HepG2 (cell line): ENCODE measurements at regions not wholly inside any gene's neighbourhood (a gene's known extent, or its start where the extent isn't known, plus 50 kb on each side); places are given as distances from the start of the nearest gene placed in this dataset.

Experiments used
- ATAC-seq: fragments of 200-7000 bp; cut with Tn5 transposase; 3 replicates; pipeline ENCODE4 v1.9.1; 2020; ENCODE audit warnings: mild to moderate bottlenecking, moderate library complexity
- BruUV-seq: library from RNA; stranded (reverse); fragments of 400-500 nt; replicated peaks from 2 replicates; lab custom pipeline; 2021; lab: Mats Ljungman, UMichigan
- CTCF ChIA-PET: fragments of 300-600 bp; formaldehyde crosslinking; extraction: SDS; loops from one replicate; lab custom pipeline; 2021; ENCODE audit warnings: low total read pairs, inconsistent platforms, low intra/inter-chr PET ratio; lab: Yijun Ruan, JAX
- POLR2A ChIA-PET: fragments of 350-600 bp; sonication (Branson Sonifier 250); formaldehyde crosslinking; loops from one replicate; lab custom pipeline; 2020; ENCODE audit warnings: antibody characterized with exemption, inconsistent platforms; lab: Yijun Ruan, JAX
- DNase-seq: peaks from one replicate; pipeline ENCODE4 v3.0.0-alpha.2; 2015; ENCODE audit warnings: low spot score
- FAIRE-seq: peaks from 3 replicates; lab custom pipeline; 2011; peaks lifted over from hg19 to GRCh38; lab: Jason Lieb, UNC
- H2AFZ ChIP-seq: one replicate; pipeline ENCODE4 v1.6.1; 2011; ENCODE audit warnings: low read length, inconsistent platforms
- H3K27ac ChIP-seq: fragments of 300-600 bp; 3 replicates; pipeline ENCODE4 v1.8.0; 2011; ENCODE audit warnings: mixed run types, mild to moderate bottlenecking, mixed read lengths, low read length, inconsistent platforms; ENCODE audit not compliant: insufficient read depth; ENCODE audit errors: extremely low read length
- H3K27me3 ChIP-seq, 2 experiments: fragments of 200-600 bp in 1 of 2; 2 replicates in 1 of 2; 3 replicates in 1 of 2; pipeline versions ENCODE4 v1.6.0 to v1.8.0; 2011; ENCODE audit warnings: low read length in 2 of 2, mild to moderate bottlenecking in 2 of 2, moderate library complexity in 2 of 2, inconsistent platforms in 1 of 2; ENCODE audit not compliant: insufficient read depth in 2 of 2, control insufficient read depth in 1 of 2
- H3K36me3 ChIP-seq, 2 experiments: fragments of 200-600 bp in 1 of 2; replicated peaks in 1 of 2; 2 replicates in 1 of 2; 3 replicates in 1 of 2; pipeline versions ENCODE4 v1.5.1 to v1.8.0; 2011; ENCODE audit warnings: low read length in 2 of 2, inconsistent platforms in 1 of 2; ENCODE audit not compliant: insufficient read depth in 2 of 2, control insufficient read depth in 1 of 2
- H3K4me1 ChIP-seq: 2 replicates; pipeline ENCODE4 v1.5.1; 2012; ENCODE audit warnings: low read length, inconsistent platforms; ENCODE audit not compliant: insufficient read depth
- H3K4me2 ChIP-seq: 2 replicates; pipeline ENCODE4 v1.6.0; 2011; ENCODE audit warnings: low read depth, low read length, inconsistent platforms
- H3K4me3 ChIP-seq, 3 experiments: fragments of 200-600 bp in 1 of 3; sonication (generic), shearing (Covaris generic) in 1 of 3; replicated peaks in 1 of 3; 2 replicates each; pipeline ENCODE4 v1.5.1; 2011 to 2016; ENCODE audit warnings: low read length in 3 of 3, inconsistent platforms in 2 of 3, low read depth in 2 of 3, mild to moderate bottlenecking in 2 of 3, control low read depth in 1 of 3, mixed read lengths in 1 of 3; ENCODE audit not compliant: insufficient read depth in 1 of 3
- H3K79me2 ChIP-seq: one replicate; pipeline ENCODE4 v1.6.1; 2011; ENCODE audit warnings: low read length, inconsistent platforms; ENCODE audit not compliant: insufficient read depth
- H3K9ac ChIP-seq: 2 replicates; pipeline ENCODE4 v1.6.0; 2011; ENCODE audit warnings: mild to moderate bottlenecking, low read depth, low read length, inconsistent platforms; ENCODE audit not compliant: insufficient read depth
- H3K9me3 ChIP-seq: 2 replicates; pipeline ENCODE4 v1.5.1; 2012; ENCODE audit warnings: mild to moderate bottlenecking, low read length
- H4K20me1 ChIP-seq: 2 replicates; pipeline ENCODE4 v1.6.0; 2011; ENCODE audit warnings: inconsistent platforms, mild to moderate bottlenecking, low read length, moderate library complexity; ENCODE audit not compliant: insufficient read depth
- BORCS8-MEF2B ChIP-seq: sonication (generic); formaldehyde crosslinking; IDR thresholded peaks from 2 replicates; pipeline ENCODE4 v1.8.0; 2022; ENCODE audit warnings: mild to moderate bottlenecking, missing genetic modification reagents
- NR0B2 ChIP-seq: sonication (generic); formaldehyde crosslinking; IDR thresholded peaks from 2 replicates; pipeline ENCODE4 v1.4.0; 2020; ENCODE audit warnings: mild to moderate bottlenecking, missing genetic modification reagents
- REST ChIP-seq, 2 experiments: IDR thresholded peaks; 2 replicates each; pipeline ENCODE4 v1.6.1; 2011 to 2012; ENCODE audit warnings: low read length in 2 of 2, borderline replicate concordance in 1 of 2, low read depth in 1 of 2, mild to moderate bottlenecking in 1 of 2, moderate library complexity in 1 of 2
- SMAD1 ChIP-seq: sonication (generic); formaldehyde crosslinking; IDR thresholded peaks from 2 replicates; pipeline ENCODE4 v1.4.0; 2020; ENCODE audit warnings: missing genetic modification reagents, low read depth, mild to moderate bottlenecking, borderline replicate concordance
- ZBTB37 ChIP-seq: sonication (generic); formaldehyde crosslinking; IDR thresholded peaks from 2 replicates; pipeline ENCODE4 v1.4.0; 2020; ENCODE audit warnings: mild to moderate bottlenecking, missing genetic modification reagents
- ZNF317 ChIP-seq: sonication (generic); formaldehyde crosslinking; IDR thresholded peaks from 2 replicates; pipeline ENCODE4 v1.5.0; 2020; ENCODE audit warnings: mild to moderate bottlenecking, missing genetic modification reagents
- ZNF773 ChIP-seq: sonication (generic); formaldehyde crosslinking; IDR thresholded peaks from 2 replicates; pipeline ENCODE4 v1.4.0; 2020; ENCODE audit warnings: missing genetic modification reagents, borderline replicate concordance
- WGBS: methylation state at CpG from one replicate; pipeline ENCODE4 v1.1.6; 2017; ENCODE audit warnings: low lambda C conversion rate; 5-methylcytosine and 5-hydroxymethylcytosine counted together
- in situ Hi-C: cut with HindIII; loops from 2 replicates; pipeline ENCODE4 v1.10.0; 2017; ENCODE audit warnings: low pct_unique_long_range_greater_than_20kb; ENCODE audit not compliant: extremely low pct_ligation_motif_present
- intact Hi-C: fragments of 100-400 bp; cut with micrococcal nuclease; formaldehyde crosslinking; loops from one replicate; pipeline ENCODE4 v1.10.0; 2022; ENCODE audit not compliant: unreplicated experiment

- no peak for TF ChIP-seq ZBTB37 (CRISPR knock-in tag)
- TF ChIP-seq ZNF317, result no peak
Observed at GRCh38 chr2:48873666-48874065, 118.1 kb upstream of the LHCGR start (continued).

- TF ChIP-seq ZNF773 (CRISPR knock-in tag) (no peak), SMAD1 (CRISPR knock-in tag) (no peak)
- H3K4me3 ChIP-seq, result no peak overlapping the region
- H3K36me3 ChIP-seq, result no peaks in the 10 kb centered on the region
- no peak for FAIRE-seq
- intact Hi-C loops (no loop called here), in situ Hi-C loops (no loop called here)
- H3K9ac ChIP-seq, result no peak overlapping the region
- POLR2A ChIA-PET, result no interaction called here
- WGBS, result 4% methylated on average over 4 of the region's 4 CpGs
- CTCF ChIA-PET, result no interaction called here
- H3K4me2 ChIP-seq, result no peak overlapping the region
- no peak for DNase-seq
- no peaks in the 10 kb centered on the region for H3K27me3 ChIP-seq
- no peaks in the 10 kb centered on the region for H4K20me1 ChIP-seq
- no peak for ATAC-seq
- H3K27ac ChIP-seq, result no peak overlapping the region
- H2AFZ ChIP-seq, result no peak overlapping the region
- H3K9me3 ChIP-seq, result no peaks in the 10 kb centered on the region
- H3K79me2 ChIP-seq, result no peaks in the 10 kb centered on the region
- no peaks in the 10 kb centered on the region for H3K4me1 ChIP-seq
- BruUV-seq, result no TSS peak
Observed at GRCh38 chr2:48870942-48871341, 115.4 kb upstream of the LHCGR start.

- POLR2A ChIA-PET, result no interaction called here
Observed at GRCh38 chr2:48870503-48870902, 115.0 kb upstream of the LHCGR start.

More at GRCh38 chr2:48870503-48870902, 115.0 kb upstream of the LHCGR start:
- no peak overlapping the region for H3K9ac ChIP-seq
- WGBS, result 3% methylated on average over 2 of the region's 2 CpGs
- in situ Hi-C loops, result no loop called here
- H3K4me3 ChIP-seq, result no peak overlapping the region
- H3K9me3 ChIP-seq, result no peaks in the 10 kb centered on the region
- H3K27me3 ChIP-seq, result no peaks in the 10 kb centered on the region
- BruUV-seq, result no TSS peak
- H3K27ac ChIP-seq, result no peak overlapping the region
- no peaks in the 10 kb centered on the region for H3K36me3 ChIP-seq
- no peaks in the 10 kb centered on the region for H4K20me1 ChIP-seq
- H3K4me1 ChIP-seq, result no peaks in the 10 kb centered on the region
- no peaks in the 10 kb centered on the region for H3K79me2 ChIP-seq
- no peak overlapping the region for H3K4me2 ChIP-seq
- no peak for FAIRE-seq
- no peak for DNase-seq
- TF ChIP-seq BORCS8-MEF2B (CRISPR knock-in tag) (no peak), REST (IDR thresholded peaks at IDR 0.05; ENCODE audit: borderline replicate concordance in 1 of 2, low read depth in 1 of 2, low read length in 2 of 2) (no peak), NR0B2 (CRISPR knock-in tag) (no peak)
- ATAC-seq, result no peak
- no peak overlapping the region for H2AFZ ChIP-seq
- CTCF ChIA-PET, result no interaction called here
- intact Hi-C loops, result no loop called here
